ENCODE measurements at regions not wholly inside any gene's neighbourhood (a gene's known extent, or its start where the extent isn't known, plus 50 kb on each side); places are given as distances from the start of the nearest gene placed in this dataset.

GRCh38 chr12:97398704-97399103, 63.9 kb upstream of the RMST start:
- TF ChIP-seq, protein P1, sequence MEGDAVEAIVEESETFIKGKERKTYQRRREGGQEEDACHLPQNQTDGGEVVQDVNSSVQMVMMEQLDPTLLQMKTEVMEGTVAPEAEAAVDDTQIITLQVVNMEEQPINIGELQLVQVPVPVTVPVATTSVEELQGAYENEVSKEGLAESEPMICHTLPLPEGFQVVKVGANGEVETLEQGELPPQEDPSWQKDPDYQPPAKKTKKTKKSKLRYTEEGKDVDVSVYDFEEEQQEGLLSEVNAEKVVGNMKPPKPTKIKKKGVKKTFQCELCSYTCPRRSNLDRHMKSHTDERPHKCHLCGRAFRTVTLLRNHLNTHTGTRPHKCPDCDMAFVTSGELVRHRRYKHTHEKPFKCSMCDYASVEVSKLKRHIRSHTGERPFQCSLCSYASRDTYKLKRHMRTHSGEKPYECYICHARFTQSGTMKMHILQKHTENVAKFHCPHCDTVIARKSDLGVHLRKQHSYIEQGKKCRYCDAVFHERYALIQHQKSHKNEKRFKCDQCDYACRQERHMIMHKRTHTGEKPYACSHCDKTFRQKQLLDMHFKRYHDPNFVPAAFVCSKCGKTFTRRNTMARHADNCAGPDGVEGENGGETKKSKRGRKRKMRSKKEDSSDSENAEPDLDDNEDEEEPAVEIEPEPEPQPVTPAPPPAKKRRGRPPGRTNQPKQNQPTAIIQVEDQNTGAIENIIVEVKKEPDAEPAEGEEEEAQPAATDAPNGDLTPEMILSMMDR (IDR thresholded peaks at IDR 0.05; ENCODE audit: low read length), result no peak
- no peak for TF ChIP-seq EZH2 (optimal IDR thresholded peaks at IDR 0.05; ENCODE audit: low read depth, low read length)

All from MM.1S (cell line).